CD4-positive, alpha-beta memory T cell (primary cell): ENCODE measurements at regions not wholly inside any gene's neighbourhood (a gene's known extent, or its start where the extent isn't known, plus 50 kb on each side); places are given as distances from the start of the nearest gene placed in this dataset.

Experiments used
- CTCF ChIA-PET: fragments of 350-600 bp; sonication (Branson Sonifier 250); formaldehyde crosslinking; loops from one replicate; lab custom pipeline; 2021; ENCODE audit warnings: inconsistent platforms; ENCODE audit not compliant: partially characterized antibody; lab: Charles Lee
- POLR2A ChIA-PET: fragments of 350-600 bp; sonication (Branson Sonifier 250); formaldehyde crosslinking; loops from one replicate; lab custom pipeline; 2021; ENCODE audit not compliant: partially characterized antibody; lab: Charles Lee
- DNase-seq, 5 donors: peaks; one replicate each; pipeline versions ENCODE4 v3.0.0 to v3.0.0-alpha.2; 2020 to 2022; ENCODE audit warnings: mixed read lengths in 1 of 5
- H3K27ac ChIP-seq: one replicate; pipeline ENCODE4 v1.7.0; 2013; ENCODE audit warnings: low read depth, low read length
- H3K27me3 ChIP-seq: 2 replicates; pipeline ENCODE4 v1.7.0; 2013; ENCODE audit warnings: mild to moderate bottlenecking, low read length, moderate library complexity; ENCODE audit not compliant: insufficient read depth
- H3K36me3 ChIP-seq: 2 replicates; pipeline ENCODE4 v1.7.0; 2013; ENCODE audit warnings: mild to moderate bottlenecking, low read length, moderate library complexity; ENCODE audit not compliant: insufficient read depth
- H3K4me1 ChIP-seq: 2 replicates; pipeline ENCODE4 v1.7.0; 2013; ENCODE audit warnings: mild to moderate bottlenecking, low read length, moderate library complexity; ENCODE audit not compliant: insufficient read depth
- H3K4me3 ChIP-seq, 2 donors: one replicate each; pipeline ENCODE4 v1.7.0; 2013; ENCODE audit warnings: low read length in 2 of 2, mild to moderate bottlenecking in 1 of 2
- H3K9me3 ChIP-seq, 2 donors: one replicate each; pipeline ENCODE4 v1.7.0; 2013; ENCODE audit warnings: low read length in 2 of 2, control low read depth in 1 of 2; ENCODE audit not compliant: control insufficient read depth in 1 of 2
- H3K27ac Mint-ChIP-seq, 7 donors: one replicate each; pipeline ENCODE4 v1.8.0; 2020 to 2021; ENCODE audit warnings: mixed read lengths in 7 of 7, mild to moderate bottlenecking in 6 of 7, inconsistent platforms in 3 of 7, moderate library complexity in 3 of 7
- H3K27me3 Mint-ChIP-seq, 2 donors: one replicate each; pipeline ENCODE4 v1.8.0; 2020 to 2021; ENCODE audit warnings: mixed read lengths in 2 of 2
- H3K36me3 Mint-ChIP-seq, 2 donors: one replicate each; pipeline ENCODE4 v1.8.0; 2020 to 2021; ENCODE audit warnings: mixed read lengths in 2 of 2, inconsistent platforms in 1 of 2, mild to moderate bottlenecking in 1 of 2
- H3K4me1 Mint-ChIP-seq, 4 donors: one replicate each; pipeline ENCODE4 v1.8.0; 2020 to 2021; ENCODE audit warnings: mixed read lengths in 4 of 4, mild to moderate bottlenecking in 1 of 4
- H3K4me3 Mint-ChIP-seq, 8 donors: one replicate each; pipeline ENCODE4 v1.8.0; 2020 to 2021; ENCODE audit warnings: mixed read lengths in 8 of 8, mild to moderate bottlenecking in 7 of 8, moderate library complexity in 6 of 8, inconsistent platforms in 3 of 8
- H3K9me3 Mint-ChIP-seq, 8 donors: one replicate each; pipeline ENCODE4 v1.8.0; 2020 to 2021; ENCODE audit warnings: mixed read lengths in 8 of 8, mild to moderate bottlenecking in 5 of 8, inconsistent platforms in 3 of 8, moderate library complexity in 1 of 8
- intact Hi-C: fragments of 100-400 bp; cut with micrococcal nuclease; formaldehyde crosslinking; loops from one replicate; pipeline ENCODE4 v1.15.1; 2023

GRCh38 chr13:38606699-38607535, 80.0 kb upstream of the FREM2 start:
- H3K27ac ChIP-seq: no peak overlapping the region
- no peaks in the 10 kb centered on the region for H3K36me3 ChIP-seq
- no peaks in the 10 kb centered on the region for H3K9me3 ChIP-seq
- H3K4me3 Mint-ChIP-seq: no peak overlapping the region
- H3K9me3 Mint-ChIP-seq: no peaks in the 10 kb centered on the region
- H3K27ac Mint-ChIP-seq: no peak overlapping the region
- no peaks in the 10 kb centered on the region for H3K4me1 ChIP-seq
- no peaks in the 10 kb centered on the region for H3K27me3 ChIP-seq
- H3K36me3 Mint-ChIP-seq: no peaks in the 10 kb centered on the region
- no peak overlapping the region for H3K4me3 ChIP-seq
- peaks cover 0 to 5% of the 10 kb centered on the region in 2 donors for H3K27me3 Mint-ChIP-seq
- DNase-seq: no peak
- no peaks in the 10 kb centered on the region for H3K4me1 Mint-ChIP-seq
- CTCF ChIA-PET: no interaction called here
- POLR2A ChIA-PET: no interaction called here
- intact Hi-C loops: no loop called here

- H3K27ac Mint-ChIP-seq: no peak overlapping the region
- no peaks in the 10 kb centered on the region for H3K27me3 Mint-ChIP-seq
- no peaks in the 10 kb centered on the region for H3K36me3 Mint-ChIP-seq
- ChIA-PET CTCF (no interaction called here), POLR2A (no interaction called here)
- Histone ChIP-seq H3K36me3 (no peaks in the 10 kb centered on the region), H3K9me3 (no peaks in the 10 kb centered on the region), H3K27me3 (no peaks in the 10 kb centered on the region), H3K27ac (no peak overlapping the region), H3K4me3 (no peak overlapping the region), H3K4me1 (no peaks in the 10 kb centered on the region)
- H3K4me3 Mint-ChIP-seq: no peak overlapping the region
- DNase-seq: no peak
- H3K4me1 Mint-ChIP-seq: no peaks in the 10 kb centered on the region
- intact Hi-C loops: no loop called here
- no peaks in the 10 kb centered on the region for H3K9me3 Mint-ChIP-seq
These were observed 68.9 kb upstream of the FREM2 start for GRCh38 chr13:38617936-38618335.

- Histone ChIP-seq H3K27ac (no peak overlapping the region), H3K36me3 (no peaks in the 10 kb centered on the region), H3K4me3 (no peak overlapping the region), H3K27me3 (no peaks in the 10 kb centered on the region), H3K9me3 (no peaks in the 10 kb centered on the region), H3K4me1 (no peaks in the 10 kb centered on the region)
- Mint-ChIP-seq H3K27me3 (no peaks in the 10 kb centered on the region), H3K4me1 (no peaks in the 10 kb centered on the region), H3K4me3 (no peak overlapping the region), H3K9me3 (no peaks in the 10 kb centered on the region), H3K27ac (no peak overlapping the region), H3K36me3 (no peaks in the 10 kb centered on the region)
- ChIA-PET CTCF (no interaction called here), POLR2A (no interaction called here)
- intact Hi-C loops: no loop called here
- DNase-seq: no peak
These were observed 68.5 kb upstream of the FREM2 start for GRCh38 chr13:38618336-38618735.

GRCh38 chr13:38618881-38619280, 68.0 kb upstream of the FREM2 start:
- Histone ChIP-seq H3K36me3 (no peaks in the 10 kb centered on the region), H3K27ac (no peak overlapping the region), H3K4me3 (no peak overlapping the region), H3K4me1 (no peaks in the 10 kb centered on the region), H3K9me3 (no peaks in the 10 kb centered on the region), H3K27me3 (no peaks in the 10 kb centered on the region)
- ChIA-PET CTCF (no interaction called here), POLR2A (no interaction called here)
- Mint-ChIP-seq H3K27me3 (no peaks in the 10 kb centered on the region), H3K4me1 (no peaks in the 10 kb centered on the region), H3K36me3 (no peaks in the 10 kb centered on the region), H3K4me3 (no peak overlapping the region), H3K27ac (no peak overlapping the region), H3K9me3 (no peaks in the 10 kb centered on the region)
- DNase-seq: no peak
- intact Hi-C loops: no loop called here

GRCh38 chr13:38620876-38621275, 66.0 kb upstream of the FREM2 start:
- no peaks in the 10 kb centered on the region for H3K36me3 Mint-ChIP-seq
- no peak overlapping the region for H3K4me3 ChIP-seq
- no peak overlapping the region for H3K27ac ChIP-seq
- POLR2A ChIA-PET: no interaction called here
- CTCF ChIA-PET: no interaction called here
- H3K27ac Mint-ChIP-seq: no peak overlapping the region
- H3K36me3 ChIP-seq: no peaks in the 10 kb centered on the region
- intact Hi-C loops: no loop called here
- no peaks in the 10 kb centered on the region for H3K9me3 ChIP-seq
- no peaks in the 10 kb centered on the region for H3K4me1 ChIP-seq
- no peak overlapping the region for H3K4me3 Mint-ChIP-seq
- H3K9me3 Mint-ChIP-seq: peaks cover 0 to 3% (median 0%) of the 10 kb centered on the region in 8 donors
- no peaks in the 10 kb centered on the region for H3K27me3 ChIP-seq
- no peak for DNase-seq
- no peaks in the 10 kb centered on the region for H3K4me1 Mint-ChIP-seq
- H3K27me3 Mint-ChIP-seq: no peaks in the 10 kb centered on the region

- intact Hi-C loops: no loop called here
- H3K4me3 ChIP-seq: no peak overlapping the region
- ChIA-PET CTCF (no interaction called here), POLR2A (no interaction called here)
- Mint-ChIP-seq H3K9me3 (peaks cover 0 to 5% (median 0%) of the 10 kb centered on the region in 8 donors), H3K4me1 (no peaks in the 10 kb centered on the region), H3K27me3 (no peaks in the 10 kb centered on the region), H3K27ac (no peak overlapping the region), H3K4me3 (no peak overlapping the region), H3K36me3 (no peaks in the 10 kb centered on the region)
- H3K9me3 ChIP-seq: no peaks in the 10 kb centered on the region
- no peaks in the 10 kb centered on the region for H3K4me1 ChIP-seq
- H3K27me3 ChIP-seq: no peaks in the 10 kb centered on the region
- H3K27ac ChIP-seq: no peak overlapping the region
- H3K36me3 ChIP-seq: no peaks in the 10 kb centered on the region
- no peak for DNase-seq
These were observed 62.1 kb upstream of the FREM2 start for GRCh38 chr13:38624822-38625221.

- Mint-ChIP-seq H3K9me3 (peaks cover 0 to 5% (median 0%) of the 10 kb centered on the region in 8 donors), H3K27me3 (no peaks in the 10 kb centered on the region), H3K27ac (no peak overlapping the region), H3K4me1 (no peaks in the 10 kb centered on the region), H3K36me3 (no peaks in the 10 kb centered on the region), H3K4me3 (no peak overlapping the region)
- no peaks in the 10 kb centered on the region for H3K4me1 ChIP-seq
- POLR2A ChIA-PET: no interaction called here
- DNase-seq: no peak
- no peaks in the 10 kb centered on the region for H3K9me3 ChIP-seq
- no peaks in the 10 kb centered on the region for H3K27me3 ChIP-seq
- no peaks in the 10 kb centered on the region for H3K36me3 ChIP-seq
- no peak overlapping the region for H3K27ac ChIP-seq
- H3K4me3 ChIP-seq: no peak overlapping the region
- intact Hi-C loops: no loop called here
- CTCF ChIA-PET: interaction anchor here (0.6 kb wide), 1 partner anchor 11 kb away, joined by 3 read pairs; no protein-coding TSS in a partner anchor
These were observed 58.3 kb upstream of the FREM2 start for GRCh38 chr13:38628554-38628953.
